ENCODE measurements at regions not wholly inside any gene's neighbourhood (a gene's known extent, or its start where the extent isn't known, plus 50 kb on each side); places are given as distances from the start of the nearest gene placed in this dataset.

- Histone ChIP-seq H3K4me1 (ENCODE audit: control insufficient read depth, insufficient read depth, low read length) (no peaks in the 10 kb centered on the region), H3K9ac (ENCODE audit: low read length) (no peak overlapping the region), H3K4me3 (ENCODE audit: low read length) (no peak overlapping the region), H3K36me3 (ENCODE audit: control insufficient read depth, insufficient read depth, low read length) (no peaks in the 10 kb centered on the region), H3K27ac (ENCODE audit: low read depth, low read length) (no peak overlapping the region), H3K27me3 (ENCODE audit: control insufficient read depth, insufficient read depth, low read length) (no peaks in the 10 kb centered on the region)
Measured at GRCh38 chr10:65684896-65685295, 1240.9 kb upstream of the LRRTM3 start.

GRCh38 chr10:65701168-65701776, 1224.6 kb upstream of the LRRTM3 start:
- no peaks in the 10 kb centered on the region for H3K4me1 ChIP-seq (ENCODE audit: control insufficient read depth, insufficient read depth, low read length)
- no peaks in the 10 kb centered on the region for H3K36me3 ChIP-seq (ENCODE audit: control insufficient read depth, insufficient read depth, low read length)
- H3K4me3 ChIP-seq (ENCODE audit: low read length) = no peak overlapping the region
- no peak overlapping the region for H3K9ac ChIP-seq (ENCODE audit: low read length)
- H3K27me3 ChIP-seq (ENCODE audit: control insufficient read depth, insufficient read depth, low read length) = no peaks in the 10 kb centered on the region
- no peak overlapping the region for H3K27ac ChIP-seq (ENCODE audit: low read depth, low read length)

GRCh38 chr10:65708057-65708456, 1217.8 kb upstream of the LRRTM3 start:
- H3K27ac ChIP-seq (ENCODE audit: low read depth, low read length) = no peak overlapping the region
- H3K9ac ChIP-seq (ENCODE audit: low read length) = no peak overlapping the region
- H3K36me3 ChIP-seq (ENCODE audit: control insufficient read depth, insufficient read depth, low read length) = no peaks in the 10 kb centered on the region
- H3K4me3 ChIP-seq (ENCODE audit: low read length) = no peak overlapping the region
- no peaks in the 10 kb centered on the region for H3K27me3 ChIP-seq (ENCODE audit: control insufficient read depth, insufficient read depth, low read length)
- H3K4me1 ChIP-seq (ENCODE audit: control insufficient read depth, insufficient read depth, low read length) = no peaks in the 10 kb centered on the region

- Histone ChIP-seq H3K4me3 (ENCODE audit: low read length) (no peak overlapping the region), H3K9ac (ENCODE audit: low read length) (no peak overlapping the region), H3K36me3 (ENCODE audit: control insufficient read depth, insufficient read depth, low read length) (no peaks in the 10 kb centered on the region), H3K4me1 (ENCODE audit: control insufficient read depth, insufficient read depth, low read length) (no peaks in the 10 kb centered on the region), H3K27ac (ENCODE audit: low read depth, low read length) (no peak overlapping the region), H3K27me3 (ENCODE audit: control insufficient read depth, insufficient read depth, low read length) (no peaks in the 10 kb centered on the region)
Measured at GRCh38 chr10:65710306-65710705, 1215.5 kb upstream of the LRRTM3 start.

- Histone ChIP-seq H3K27me3 (ENCODE audit: control insufficient read depth, insufficient read depth, low read length) (no peaks in the 10 kb centered on the region), H3K4me3 (ENCODE audit: low read length) (no peak overlapping the region), H3K4me1 (ENCODE audit: control insufficient read depth, insufficient read depth, low read length) (no peaks in the 10 kb centered on the region), H3K9ac (ENCODE audit: low read length) (no peak overlapping the region), H3K36me3 (ENCODE audit: control insufficient read depth, insufficient read depth, low read length) (no peaks in the 10 kb centered on the region), H3K27ac (ENCODE audit: low read depth, low read length) (no peak overlapping the region)
Measured at GRCh38 chr10:65719790-65720189, 1206.0 kb upstream of the LRRTM3 start.

- H3K4me1 ChIP-seq (ENCODE audit: control insufficient read depth, insufficient read depth, low read length) = no peaks in the 10 kb centered on the region
- H3K9ac ChIP-seq (ENCODE audit: low read length) = no peak overlapping the region
- no peaks in the 10 kb centered on the region for H3K27me3 ChIP-seq (ENCODE audit: control insufficient read depth, insufficient read depth, low read length)
- H3K27ac ChIP-seq (ENCODE audit: low read depth, low read length) = no peak overlapping the region
- no peaks in the 10 kb centered on the region for H3K36me3 ChIP-seq (ENCODE audit: control insufficient read depth, insufficient read depth, low read length)
- H3K4me3 ChIP-seq (ENCODE audit: low read length) = no peak overlapping the region
Measured at GRCh38 chr10:65720901-65721300, 1204.9 kb upstream of the LRRTM3 start.

GRCh38 chr10:65723525-65723924, 1202.3 kb upstream of the LRRTM3 start:
- Histone ChIP-seq H3K27me3 (ENCODE audit: control insufficient read depth, insufficient read depth, low read length) (no peaks in the 10 kb centered on the region), H3K27ac (ENCODE audit: low read depth, low read length) (no peak overlapping the region), H3K4me3 (ENCODE audit: low read length) (no peak overlapping the region), H3K9ac (ENCODE audit: low read length) (no peak overlapping the region), H3K4me1 (ENCODE audit: control insufficient read depth, insufficient read depth, low read length) (no peaks in the 10 kb centered on the region), H3K36me3 (ENCODE audit: control insufficient read depth, insufficient read depth, low read length) (no peaks in the 10 kb centered on the region)

- no peak overlapping the region for H3K9ac ChIP-seq (ENCODE audit: low read length)
- H3K4me3 ChIP-seq (ENCODE audit: low read length) = no peak overlapping the region
- no peak overlapping the region for H3K27ac ChIP-seq (ENCODE audit: low read depth, low read length)
Measured at GRCh38 chr10:65735382-65735781, 1190.5 kb upstream of the LRRTM3 start.

GRCh38 chr10:65742906-65743305, 1182.9 kb upstream of the LRRTM3 start:
- Histone ChIP-seq H3K9ac (ENCODE audit: low read length) (no peak overlapping the region), H3K27me3 (ENCODE audit: control insufficient read depth, insufficient read depth, low read length) (no peaks in the 10 kb centered on the region), H3K27ac (ENCODE audit: low read depth, low read length) (no peak overlapping the region), H3K4me1 (ENCODE audit: control insufficient read depth, insufficient read depth, low read length) (no peaks in the 10 kb centered on the region), H3K36me3 (ENCODE audit: control insufficient read depth, insufficient read depth, low read length) (no peaks in the 10 kb centered on the region), H3K4me3 (ENCODE audit: low read length) (no peak overlapping the region)

More at GRCh38 chr10:65735382-65735781, 1190.5 kb upstream of the LRRTM3 start:
- no peaks in the 10 kb centered on the region for H3K4me1 ChIP-seq (ENCODE audit: control insufficient read depth, insufficient read depth, low read length)
- H3K36me3 ChIP-seq (ENCODE audit: control insufficient read depth, insufficient read depth, low read length) = no peaks in the 10 kb centered on the region
- no peaks in the 10 kb centered on the region for H3K27me3 ChIP-seq (ENCODE audit: control insufficient read depth, insufficient read depth, low read length)

- Histone ChIP-seq H3K27me3 (ENCODE audit: control insufficient read depth, insufficient read depth, low read length) (no peaks in the 10 kb centered on the region), H3K4me3 (ENCODE audit: low read length) (no peak overlapping the region), H3K36me3 (ENCODE audit: control insufficient read depth, insufficient read depth, low read length) (no peaks in the 10 kb centered on the region)
Measured at GRCh38 chr10:65751218-65751617, 1174.6 kb upstream of the LRRTM3 start.

GRCh38 chr10:65751896-65752295, 1173.9 kb upstream of the LRRTM3 start:
- no peak overlapping the region for H3K27ac ChIP-seq (ENCODE audit: low read depth, low read length)
- H3K4me1 ChIP-seq (ENCODE audit: control insufficient read depth, insufficient read depth, low read length) = no peaks in the 10 kb centered on the region
- no peaks in the 10 kb centered on the region for H3K27me3 ChIP-seq (ENCODE audit: control insufficient read depth, insufficient read depth, low read length)
- H3K9ac ChIP-seq (ENCODE audit: low read length) = no peak overlapping the region
- H3K36me3 ChIP-seq (ENCODE audit: control insufficient read depth, insufficient read depth, low read length) = no peaks in the 10 kb centered on the region
- no peak overlapping the region for H3K4me3 ChIP-seq (ENCODE audit: low read length)

More at GRCh38 chr10:65751218-65751617, 1174.6 kb upstream of the LRRTM3 start:
- H3K27ac ChIP-seq (ENCODE audit: low read depth, low read length) = no peak overlapping the region
- no peak overlapping the region for H3K9ac ChIP-seq (ENCODE audit: low read length)
- no peaks in the 10 kb centered on the region for H3K4me1 ChIP-seq (ENCODE audit: control insufficient read depth, insufficient read depth, low read length)

GRCh38 chr10:65753532-65753931, 1172.3 kb upstream of the LRRTM3 start:
- Histone ChIP-seq H3K4me3 (ENCODE audit: low read length) (no peak overlapping the region), H3K27ac (ENCODE audit: low read depth, low read length) (no peak overlapping the region), H3K36me3 (ENCODE audit: control insufficient read depth, insufficient read depth, low read length) (no peaks in the 10 kb centered on the region), H3K4me1 (ENCODE audit: control insufficient read depth, insufficient read depth, low read length) (no peaks in the 10 kb centered on the region), H3K9ac (ENCODE audit: low read length) (no peak overlapping the region), H3K27me3 (ENCODE audit: control insufficient read depth, insufficient read depth, low read length) (no peaks in the 10 kb centered on the region)

- H3K27ac ChIP-seq (ENCODE audit: low read depth, low read length) = no peak overlapping the region
- H3K27me3 ChIP-seq (ENCODE audit: control insufficient read depth, insufficient read depth, low read length) = no peaks in the 10 kb centered on the region
- H3K4me3 ChIP-seq (ENCODE audit: low read length) = no peak overlapping the region
- H3K36me3 ChIP-seq (ENCODE audit: control insufficient read depth, insufficient read depth, low read length) = no peaks in the 10 kb centered on the region
- no peak overlapping the region for H3K9ac ChIP-seq (ENCODE audit: low read length)
- H3K4me1 ChIP-seq (ENCODE audit: control insufficient read depth, insufficient read depth, low read length) = no peaks in the 10 kb centered on the region
Measured at GRCh38 chr10:65754112-65754511, 1171.7 kb upstream of the LRRTM3 start.
